MM.1S (cell line): ENCODE measurements at regions not wholly inside any gene's neighbourhood (a gene's known extent, or its start where the extent isn't known, plus 50 kb on each side); places are given as distances from the start of the nearest gene placed in this dataset.

Experiments
- EZH2 ChIP-seq: fragments of 300-600 bp; sonication (generic); optimal IDR thresholded peaks from 2 replicates; pipeline ENCODE3; 2017; ENCODE audit warnings: low read depth, mild to moderate bottlenecking, antibody characterized with exemption, low read length, mixed read lengths
- TF ChIP-seq, protein P1 (sequence below): fragments of 300-600 bp; sonication (generic); IDR thresholded peaks from 2 replicates; pipeline ENCODE4 v1.5.1; 2016; ENCODE audit warnings: antibody characterized with exemption, low read length, mixed read lengths

DNA sequence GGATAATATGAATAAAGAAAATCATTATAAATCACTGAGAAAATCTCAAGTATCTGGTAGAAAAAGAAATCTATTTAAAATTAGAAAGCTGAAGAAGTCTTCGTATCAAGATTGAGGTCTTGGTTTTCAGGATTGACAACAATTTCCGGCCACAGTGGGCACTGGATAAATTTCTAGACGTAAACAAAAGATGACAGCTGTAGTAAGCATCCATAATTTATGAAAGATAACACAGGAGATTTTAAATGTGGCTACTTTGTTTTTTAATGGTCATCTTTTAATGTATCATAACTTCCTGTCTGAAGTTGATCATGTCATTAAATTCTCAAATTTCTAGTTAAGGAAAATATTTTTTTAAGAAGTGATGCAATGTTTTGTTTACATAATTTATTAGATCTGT, 444.2 kb downstream of the HTR1B start:
- TF ChIP-seq, protein P1, sequence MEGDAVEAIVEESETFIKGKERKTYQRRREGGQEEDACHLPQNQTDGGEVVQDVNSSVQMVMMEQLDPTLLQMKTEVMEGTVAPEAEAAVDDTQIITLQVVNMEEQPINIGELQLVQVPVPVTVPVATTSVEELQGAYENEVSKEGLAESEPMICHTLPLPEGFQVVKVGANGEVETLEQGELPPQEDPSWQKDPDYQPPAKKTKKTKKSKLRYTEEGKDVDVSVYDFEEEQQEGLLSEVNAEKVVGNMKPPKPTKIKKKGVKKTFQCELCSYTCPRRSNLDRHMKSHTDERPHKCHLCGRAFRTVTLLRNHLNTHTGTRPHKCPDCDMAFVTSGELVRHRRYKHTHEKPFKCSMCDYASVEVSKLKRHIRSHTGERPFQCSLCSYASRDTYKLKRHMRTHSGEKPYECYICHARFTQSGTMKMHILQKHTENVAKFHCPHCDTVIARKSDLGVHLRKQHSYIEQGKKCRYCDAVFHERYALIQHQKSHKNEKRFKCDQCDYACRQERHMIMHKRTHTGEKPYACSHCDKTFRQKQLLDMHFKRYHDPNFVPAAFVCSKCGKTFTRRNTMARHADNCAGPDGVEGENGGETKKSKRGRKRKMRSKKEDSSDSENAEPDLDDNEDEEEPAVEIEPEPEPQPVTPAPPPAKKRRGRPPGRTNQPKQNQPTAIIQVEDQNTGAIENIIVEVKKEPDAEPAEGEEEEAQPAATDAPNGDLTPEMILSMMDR = no peak
- no peak for TF ChIP-seq EZH2
